ENCODE measurements at regions not wholly inside any gene's neighbourhood (a gene's known extent, or its start where the extent isn't known, plus 50 kb on each side); places are given as distances from the start of the nearest gene placed in this dataset.

GRCh38 chr2:46825939-46826568, 89.6 kb downstream of the MCFD2 start:
- Histone ChIP-seq H3K27me3 (ENCODE audit: control insufficient read depth in 1 of 2, insufficient read depth in 2 of 2, low read length in 2 of 2) (peaks cover 1 to 47% of the 10 kb centered on the region in 2 experiments; a peak in 3 of 5 replicates), H3K4me3 (replicated peaks in 1 of 3; ENCODE audit: insufficient read depth in 1 of 3, low read depth in 2 of 3, low read length in 3 of 3) (no peak overlapping the region), H3K9ac (ENCODE audit: insufficient read depth, low read depth, low read length) (no peak overlapping the region), H3K27ac (ENCODE audit: extremely low read length, insufficient read depth, low read length) (no peak overlapping the region), H2AFZ (ENCODE audit: low read length) (no peak overlapping the region), H3K4me2 (ENCODE audit: low read depth, low read length) (no peak overlapping the region), H3K4me1 (ENCODE audit: insufficient read depth, low read length) (peaks cover 12% of the 10 kb centered on the region), H3K36me3 (replicated peaks in 1 of 2; ENCODE audit: control insufficient read depth in 1 of 2, insufficient read depth in 2 of 2, low read length in 2 of 2) (no peaks in the 10 kb centered on the region), H4K20me1 (ENCODE audit: insufficient read depth, low read length) (no peaks in the 10 kb centered on the region), H3K79me2 (ENCODE audit: insufficient read depth, low read length) (no peaks in the 10 kb centered on the region), H3K9me3 (ENCODE audit: low read length) (no peaks in the 10 kb centered on the region)
- DNase-seq (ENCODE audit: low spot score) (no peak), ATAC-seq (no peak), FAIRE-seq (no peak)
- 52% methylated on average over 11 of the region's 11 CpGs for WGBS (ENCODE audit: low lambda C conversion rate)
- ChIA-PET POLR2A (no interaction called here), CTCF (ENCODE audit: low intra/inter-chr PET ratio, low total read pairs) (no interaction called here)
- in situ Hi-C loops (cut with HindIII; ENCODE audit: extremely low pct_ligation_motif_present, low pct_unique_long_range_greater_than_20kb) (no loop called here), intact Hi-C loops (cut with micrococcal nuclease; ENCODE audit: unreplicated experiment) (no loop called here)
- BruUV-seq (replicated peaks): no TSS peak
- TF ChIP-seq ZBED4 (CRISPR knock-in tag; IDR thresholded peaks at IDR 0.05; ENCODE audit: borderline replicate concordance): no peak
- TF ChIP-seq KDM6A (CRISPR knock-in tag; IDR thresholded peaks at IDR 0.05; ENCODE audit: low read depth): no peak
- TF ChIP-seq ZNF775 (CRISPR knock-in tag; IDR thresholded peaks at IDR 0.05; ENCODE audit: borderline replicate concordance): no peak
- TF ChIP-seq ZNF350 (CRISPR knock-in tag; IDR thresholded peaks at IDR 0.05; ENCODE audit: borderline replicate concordance, low read depth): no peak
- TF ChIP-seq KAT2B (IDR thresholded peaks at IDR 0.05; ENCODE audit: borderline replicate concordance, low read depth, low read length): no peak
- TF ChIP-seq CSRNP2 (CRISPR knock-in tag; conservative IDR thresholded peaks at IDR 0.05; ENCODE audit: low read depth): no peak
- no peak for TF ChIP-seq ZNF451 (CRISPR knock-in tag; IDR thresholded peaks at IDR 0.05)
- TF ChIP-seq TGIF2 (CRISPR knock-in tag; IDR thresholded peaks at IDR 0.05): no peak
- no peak for TF ChIP-seq MLX (CRISPR knock-in tag; IDR thresholded peaks at IDR 0.05)
- TF ChIP-seq ZNF30 (CRISPR knock-in tag; IDR thresholded peaks at IDR 0.05): no peak
- no peak for TF ChIP-seq BHLHE40 (IDR thresholded peaks at IDR 0.05; ENCODE audit: low read length)
- TF ChIP-seq ZNF619 (CRISPR knock-in tag; IDR thresholded peaks at IDR 0.05): no peak
- no peak for TF ChIP-seq ARNT (IDR thresholded peaks at IDR 0.05)
- TF ChIP-seq REXO4 (CRISPR knock-in tag; IDR thresholded peaks at IDR 0.05; ENCODE audit: borderline replicate concordance): no peak
- TF ChIP-seq REPIN1 (CRISPR knock-in tag; IDR thresholded peaks at IDR 0.05; ENCODE audit: borderline replicate concordance, low read depth): no peak
- no peak for TF ChIP-seq PHF21A (CRISPR knock-in tag; IDR thresholded peaks at IDR 0.05)
- TF ChIP-seq ZNF674 (CRISPR knock-in tag; IDR thresholded peaks at IDR 0.05; ENCODE audit: low read depth): no peak
- no peak for TF ChIP-seq PTBP1 (IDR thresholded peaks at IDR 0.05; ENCODE audit: low read depth, low read length, poor library complexity, severe bottlenecking)

Data from HepG2 (cell line).